ENCODE measurements at regions not wholly inside any gene's neighbourhood (a gene's known extent, or its start where the extent isn't known, plus 50 kb on each side); places are given as distances from the start of the nearest gene placed in this dataset.

DNA sequence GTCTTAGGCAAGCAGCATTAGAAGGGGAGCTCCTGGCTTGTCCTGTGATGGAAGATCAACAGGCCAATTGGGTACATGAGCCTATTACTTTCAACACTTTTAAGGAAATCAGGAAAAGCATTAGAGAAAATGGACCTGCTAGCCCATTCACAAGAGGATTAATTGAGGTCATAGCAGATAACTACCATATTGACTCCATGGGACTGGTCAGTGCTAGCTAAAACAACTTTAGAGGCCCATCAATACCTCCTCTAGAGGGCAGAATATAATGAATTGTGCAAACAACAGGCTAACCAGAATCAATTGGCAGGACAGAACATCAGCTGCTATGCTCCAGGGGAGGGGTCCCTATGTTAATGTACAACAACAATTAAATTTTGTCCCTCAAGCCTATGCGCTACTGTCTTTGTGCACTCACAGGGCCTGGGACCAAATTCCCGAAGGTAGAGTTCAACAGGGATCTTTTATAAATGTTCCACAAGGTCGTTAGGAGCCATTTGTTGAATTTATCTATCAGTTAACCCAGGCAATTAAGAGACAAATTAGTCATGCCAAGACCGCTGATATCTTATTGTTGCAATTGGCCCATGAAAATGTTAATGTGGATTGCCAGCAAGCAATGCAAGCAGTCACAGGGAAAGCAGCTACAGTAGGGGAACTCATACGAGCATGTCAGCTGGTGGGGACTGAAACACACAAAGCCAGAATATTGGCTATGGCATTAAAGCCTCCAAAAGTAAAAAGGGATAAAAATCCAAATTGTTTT, 106.6 kb upstream of the BTN3A2 start:
- no peak for DNase-seq (ENCODE audit: extremely low read depth, insufficient read length)
- peak; percentile 42 for TF ChIP-seq CTCF (IDR thresholded peaks at IDR 0.05; ENCODE audit: insufficient read depth, low read length, poor library complexity, severe bottlenecking)
- Histone ChIP-seq H3K27me3 (replicated peaks; ENCODE audit: control insufficient read depth, insufficient read depth, low read length) (no peaks in the 10 kb centered on the region), H3K36me3 (ENCODE audit: control insufficient read depth, insufficient read depth, low read length) (no peaks in the 10 kb centered on the region), H3K4me3 (replicated peaks; ENCODE audit: low read depth, low read length) (no peak overlapping the region)

DNA sequence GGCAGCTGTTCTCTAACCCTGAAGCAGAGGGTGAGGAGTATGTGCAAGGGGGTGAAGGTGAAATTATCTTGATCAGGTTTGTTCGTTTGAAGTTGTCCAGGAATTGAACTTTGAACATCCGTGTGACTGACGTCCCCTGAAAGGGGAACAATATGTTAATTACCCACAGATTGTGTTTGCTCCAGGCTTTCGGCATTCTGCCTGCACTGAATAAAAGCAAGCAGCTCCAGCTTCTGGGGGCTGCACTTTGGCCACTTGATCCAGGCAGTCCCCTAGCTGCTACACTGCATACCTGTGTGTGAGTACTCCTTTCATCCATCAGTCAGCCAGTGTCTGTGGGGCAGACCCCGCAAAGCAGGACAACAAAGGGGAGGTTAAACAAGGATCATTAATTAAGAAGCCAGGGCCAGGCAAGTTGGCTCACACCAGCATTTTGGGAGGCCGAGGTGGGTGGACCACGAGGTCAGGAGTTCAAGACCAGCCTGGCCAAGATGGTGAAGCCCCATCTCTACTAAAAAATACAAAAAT, 104.8 kb upstream of the BTN3A2 start:
- no peak overlapping the region for H3K4me3 ChIP-seq (replicated peaks; ENCODE audit: low read depth, low read length)
- H3K27me3 ChIP-seq (replicated peaks; ENCODE audit: control insufficient read depth, insufficient read depth, low read length), result no peaks in the 10 kb centered on the region
- DNase-seq (ENCODE audit: extremely low read depth, insufficient read length), result no peak

GRCh38 chr6:26260725-26261490, 104.1 kb upstream of the BTN3A2 start:
- DNase-seq (ENCODE audit: extremely low read depth, insufficient read length), result no peak
- H3K4me3 ChIP-seq (replicated peaks; ENCODE audit: low read depth, low read length), result no peak overlapping the region

More for the DNA sequence above, 104.8 kb upstream of the BTN3A2 start:
- no peaks in the 10 kb centered on the region for H3K36me3 ChIP-seq (ENCODE audit: control insufficient read depth, insufficient read depth, low read length)
- TF ChIP-seq CTCF (IDR thresholded peaks at IDR 0.05; ENCODE audit: insufficient read depth, low read length, poor library complexity, severe bottlenecking), result no peak

DNA sequence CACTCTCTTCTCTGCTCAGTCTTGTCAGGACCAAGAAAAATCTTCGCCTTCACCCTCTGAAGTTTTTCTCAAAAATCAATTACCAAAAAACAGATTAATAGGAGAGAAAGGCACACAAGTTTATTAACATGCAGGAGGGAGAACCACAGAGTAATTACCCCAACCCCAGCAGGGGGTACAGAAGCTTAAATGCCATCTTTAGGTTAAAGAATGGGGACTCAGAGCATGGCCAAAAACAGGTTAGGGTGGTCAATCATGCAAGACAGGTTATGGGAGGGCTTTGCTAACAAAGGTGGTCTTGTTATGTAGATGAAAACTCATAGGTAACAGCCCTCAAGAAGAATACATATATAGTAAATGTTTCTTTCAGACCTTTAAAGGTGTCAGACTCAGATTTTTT, 100.5 kb upstream of the BTN3A2 start:
- Histone ChIP-seq H3K27me3 (replicated peaks; ENCODE audit: control insufficient read depth, insufficient read depth, low read length) (no peaks in the 10 kb centered on the region), H3K4me3 (replicated peaks; ENCODE audit: low read depth, low read length) (no peak overlapping the region), H3K36me3 (ENCODE audit: control insufficient read depth, insufficient read depth, low read length) (no peaks in the 10 kb centered on the region)
- no peak for DNase-seq (ENCODE audit: extremely low read depth, insufficient read length)
- no peak for TF ChIP-seq CTCF (IDR thresholded peaks at IDR 0.05; ENCODE audit: insufficient read depth, low read length, poor library complexity, severe bottlenecking)

More at GRCh38 chr6:26260725-26261490, 104.1 kb upstream of the BTN3A2 start:
- TF ChIP-seq CTCF (IDR thresholded peaks at IDR 0.05; ENCODE audit: insufficient read depth, low read length, poor library complexity, severe bottlenecking), result no peak
- no peaks in the 10 kb centered on the region for H3K27me3 ChIP-seq (replicated peaks; ENCODE audit: control insufficient read depth, insufficient read depth, low read length)
- no peaks in the 10 kb centered on the region for H3K36me3 ChIP-seq (ENCODE audit: control insufficient read depth, insufficient read depth, low read length)

- no peaks in the 10 kb centered on the region for H3K27me3 ChIP-seq (replicated peaks; ENCODE audit: control insufficient read depth, insufficient read depth, low read length)
- no peak for TF ChIP-seq CTCF (IDR thresholded peaks at IDR 0.05; ENCODE audit: insufficient read depth, low read length, poor library complexity, severe bottlenecking)
- DNase-seq (ENCODE audit: extremely low read depth, insufficient read length), result no peak
Measured at GRCh38 chr6:26267083-26267589, 97.9 kb upstream of the BTN3A2 start.

More at GRCh38 chr6:26267083-26267589, 97.9 kb upstream of the BTN3A2 start:
- no peak overlapping the region for H3K4me3 ChIP-seq (replicated peaks; ENCODE audit: low read depth, low read length)
- no peaks in the 10 kb centered on the region for H3K36me3 ChIP-seq (ENCODE audit: control insufficient read depth, insufficient read depth, low read length)
